ENCODE measurements at regions not wholly inside any gene's neighbourhood (a gene's known extent, or its start where the extent isn't known, plus 50 kb on each side); places are given as distances from the start of the nearest gene placed in this dataset.
"Not testable (repeated sequence)": the region's sequence is repeated elsewhere in the genome, so short reads cannot be mapped to it uniquely, and the experiment has no call there.

- intact Hi-C loops (cut with DNase I) = no loop called here
- ATAC-seq = no peak
These were observed 218.5 kb upstream of the ANKRD50 start for GRCh38 chr4:124931050-124931449.

GRCh38 chr4:124922748-124923147, 210.2 kb upstream of the ANKRD50 start:
- DNase-seq (ENCODE audit: missing footprints); intact Hi-C loops (cut with DNase I); ATAC-seq: not testable (repeated sequence)

More at GRCh38 chr4:124931050-124931449, 218.5 kb upstream of the ANKRD50 start:
- no peak for DNase-seq (ENCODE audit: missing footprints)

DNA sequence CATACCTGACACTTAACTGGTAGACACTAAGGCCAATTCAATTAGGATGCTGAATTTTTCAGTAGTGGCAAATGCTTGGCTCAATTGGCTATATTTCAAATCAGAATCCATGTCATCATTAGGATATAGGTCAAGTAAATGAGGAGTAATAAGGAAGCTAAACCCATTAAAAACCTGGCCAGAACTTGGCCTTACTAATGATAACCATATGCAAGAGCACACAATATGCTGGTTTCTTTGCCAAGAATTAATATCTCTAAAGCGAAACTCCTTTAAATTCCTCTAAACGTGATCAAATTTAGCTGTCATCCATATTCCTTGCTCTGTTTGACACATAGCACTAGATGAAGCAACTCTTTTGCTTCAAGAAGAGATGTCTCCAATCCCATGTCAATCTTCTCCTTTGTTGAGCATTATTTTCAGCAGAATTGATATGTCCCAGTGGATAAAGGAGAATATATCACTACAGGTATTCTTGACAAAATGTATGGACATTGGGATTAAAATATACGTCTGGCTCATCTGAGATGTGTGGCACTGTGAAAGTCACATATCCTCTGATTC, 206.1 kb upstream of the ANKRD50 start:
- no peak for DNase-seq (ENCODE audit: missing footprints)
- no peak for ATAC-seq
- intact Hi-C loops (cut with DNase I) = no loop called here

DNA sequence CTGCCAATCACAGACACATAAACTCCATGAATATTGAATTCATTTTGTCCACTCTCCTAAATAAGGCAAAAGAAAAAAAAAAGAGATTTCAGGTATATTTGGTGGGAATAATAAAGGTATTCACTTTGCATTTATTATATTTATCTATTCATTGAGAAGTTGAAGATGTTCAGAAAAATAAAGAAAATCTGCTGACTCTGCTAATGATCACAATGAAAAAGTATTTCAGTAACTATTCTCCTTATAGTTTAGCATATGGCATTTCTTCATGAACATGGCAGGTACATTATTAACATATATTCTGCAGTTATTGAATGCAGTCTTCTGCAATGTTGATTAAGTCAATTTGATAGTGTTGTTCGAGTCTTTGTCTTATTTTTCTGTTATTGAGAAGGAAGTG, 202.5 kb upstream of the ANKRD50 start:
- intact Hi-C loops (cut with DNase I) = no loop called here
- no peak for ATAC-seq

DNA sequence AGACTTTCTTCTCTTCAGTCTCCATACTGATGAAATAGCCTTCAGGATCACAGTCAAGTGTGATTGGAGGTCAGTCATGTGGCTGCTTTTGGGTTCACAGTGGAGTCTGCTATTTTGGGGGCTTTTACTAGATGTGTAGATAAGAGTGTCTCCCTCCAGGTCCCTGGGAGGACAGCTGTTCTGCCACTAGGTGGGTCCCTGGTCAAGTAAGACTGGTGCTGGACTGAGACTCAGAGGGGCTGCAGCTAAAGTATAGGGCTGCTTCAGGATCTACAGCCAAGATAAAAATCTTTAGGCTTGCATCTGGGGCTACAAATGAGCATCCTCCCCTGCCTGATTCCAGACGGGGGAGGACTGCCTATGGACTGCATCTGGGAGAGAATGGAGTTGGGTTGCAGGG, 200.7 kb upstream of the ANKRD50 start:
- intact Hi-C loops (cut with DNase I) = no loop called here
- DNase-seq (ENCODE audit: missing footprints) = no peak
- ATAC-seq = no peak

More for the DNA sequence above, 202.5 kb upstream of the ANKRD50 start:
- no peak for DNase-seq (ENCODE audit: missing footprints)

DNA sequence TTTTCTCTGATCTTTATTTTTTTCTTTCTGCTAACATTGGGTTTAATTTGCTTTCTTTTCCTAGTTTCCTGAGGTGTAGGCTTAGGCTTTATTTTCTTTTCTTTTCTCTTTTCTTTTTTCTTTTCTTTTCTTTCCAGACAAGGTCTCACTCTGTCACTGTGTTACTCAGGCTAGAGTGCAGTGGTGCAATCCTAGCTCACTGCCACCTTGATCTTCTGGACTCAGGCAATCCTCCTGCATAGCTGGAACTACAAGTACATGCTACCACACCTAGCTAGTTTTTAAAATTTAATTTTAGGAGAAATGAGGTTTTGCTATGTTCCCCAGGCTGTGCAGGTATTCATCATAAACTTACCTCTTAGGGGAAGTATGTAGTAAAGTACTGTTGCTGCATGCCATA, 197.8 kb upstream of the ANKRD50 start:
- ATAC-seq = no peak
- intact Hi-C loops (cut with DNase I) = no loop called here

DNA sequence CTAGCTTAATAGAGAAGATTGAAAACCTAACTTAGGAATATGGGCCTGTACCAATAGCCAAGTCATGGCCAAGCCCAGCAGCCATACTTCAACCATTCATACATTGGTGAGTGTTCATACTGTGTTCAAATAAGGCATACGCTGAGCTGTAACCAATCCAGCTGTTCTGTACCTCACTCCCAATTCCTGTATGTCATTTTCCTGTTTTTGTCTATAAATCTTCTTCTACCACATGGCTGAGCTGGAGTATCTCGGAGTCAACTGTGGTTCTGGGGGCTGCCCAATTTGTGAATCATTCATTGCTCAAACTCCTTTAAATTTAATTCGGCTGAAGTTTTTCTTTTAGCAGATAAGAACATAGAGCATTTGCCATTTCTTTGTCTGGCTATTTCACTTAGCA, 195.3 kb upstream of the ANKRD50 start:
- intact Hi-C loops (cut with DNase I) = no loop called here

More for the DNA sequence above, 197.8 kb upstream of the ANKRD50 start:
- no peak for DNase-seq (ENCODE audit: missing footprints)

GRCh38 chr4:124905441-124905840, 192.9 kb upstream of the ANKRD50 start:
- DNase-seq (ENCODE audit: missing footprints) (no peak), ATAC-seq (no peak)
- intact Hi-C loops (cut with DNase I) = no loop called here

More for the DNA sequence above, 195.3 kb upstream of the ANKRD50 start:
- ATAC-seq = no peak
- DNase-seq (ENCODE audit: missing footprints) = no peak

DNA sequence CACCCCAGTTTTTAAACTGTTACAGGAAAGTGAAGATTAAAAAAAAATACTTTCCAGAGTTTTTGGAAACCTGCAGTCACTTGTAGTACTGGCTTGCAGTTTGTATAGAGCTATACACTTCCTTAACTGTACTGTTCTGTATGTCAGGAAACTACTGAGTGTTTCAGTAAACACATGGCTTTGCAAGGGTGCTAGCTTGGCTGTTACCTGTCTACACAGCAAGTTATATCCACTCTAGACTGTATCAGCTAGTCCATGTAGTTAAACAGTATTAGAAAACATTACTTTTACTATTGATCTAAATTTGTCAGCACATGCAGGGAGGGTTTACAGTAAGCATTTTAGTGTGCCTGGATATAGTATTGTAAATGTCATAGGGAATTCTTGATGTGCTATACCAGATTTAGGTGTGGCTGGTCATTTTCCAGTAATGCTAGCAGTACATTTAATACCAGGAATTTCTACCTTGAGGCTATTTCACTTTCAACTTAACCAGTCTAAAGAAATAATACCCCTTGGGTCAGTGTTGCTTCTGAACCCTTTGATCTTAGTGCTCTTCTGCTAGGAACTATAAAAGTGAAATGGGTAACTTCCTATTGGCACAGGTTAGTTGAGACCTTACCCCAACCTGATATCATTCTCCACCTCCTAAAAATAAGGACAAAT, 192.3 kb upstream of the ANKRD50 start:
- no peak for DNase-seq (ENCODE audit: missing footprints)
- ATAC-seq = no peak
- intact Hi-C loops (cut with DNase I) = loop anchor here (5.0 kb wide), 1 partner anchor 32 kb away; no protein-coding TSS in a partner anchor

GRCh38 chr4:124903995-124904722, 191.6 kb upstream of the ANKRD50 start:
- DNase-seq (ENCODE audit: missing footprints) (no peak), ATAC-seq (peak; percentile 94)
- intact Hi-C loops (cut with DNase I) = loop anchor here (5.0 kb wide), 1 partner anchor 33 kb away; no protein-coding TSS in a partner anchor

- intact Hi-C loops (cut with DNase I) = loop anchor here (5.0 kb wide), 1 partner anchor 35 kb away; no protein-coding TSS in a partner anchor
- ATAC-seq (no peak), DNase-seq (ENCODE audit: missing footprints) (no peak)
These were observed 189.5 kb upstream of the ANKRD50 start for GRCh38 chr4:124902001-124902515.

DNA sequence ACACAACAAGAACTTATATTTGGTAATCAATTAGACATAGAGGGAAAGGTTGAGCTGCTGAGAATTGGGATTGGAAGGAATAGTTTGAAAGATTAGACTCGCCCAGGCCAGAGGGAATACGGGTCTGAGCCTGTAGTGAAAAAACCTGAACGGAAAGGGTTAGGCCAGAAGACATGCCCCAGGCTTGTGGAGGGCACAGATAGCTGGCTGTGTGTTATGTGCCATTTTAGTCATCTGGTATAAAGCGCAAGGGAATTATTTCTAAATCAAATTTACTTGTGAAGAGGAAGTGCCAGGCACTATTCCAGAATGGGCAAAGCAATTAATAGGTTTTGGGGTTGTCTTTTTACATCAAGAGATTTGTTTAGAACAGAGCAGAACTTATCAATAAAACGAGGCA, 187.5 kb upstream of the ANKRD50 start:
- no peak for ATAC-seq
- intact Hi-C loops (cut with DNase I) = loop anchor here (5.0 kb wide), 1 partner anchor 37 kb away; no protein-coding TSS in a partner anchor
- no peak for DNase-seq (ENCODE audit: missing footprints)

DNA sequence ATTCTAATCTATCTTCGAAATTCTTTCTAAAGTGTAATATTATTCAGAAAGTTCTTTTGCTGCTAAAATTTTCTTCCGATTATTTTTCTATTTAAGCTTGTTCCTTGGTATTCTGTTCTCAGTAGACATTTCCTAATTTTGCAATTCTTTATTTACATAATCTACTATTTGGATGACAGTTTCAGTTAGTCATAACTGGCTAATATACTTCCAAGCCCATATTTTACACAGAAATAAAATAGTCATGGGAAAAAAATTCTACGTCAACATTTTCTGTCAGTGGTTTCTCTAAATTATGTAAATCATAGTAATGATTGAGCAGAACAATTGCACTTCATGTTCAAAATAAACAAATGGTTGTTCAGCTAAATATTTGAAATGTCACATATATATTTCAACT, 178.0 kb upstream of the ANKRD50 start:
- intact Hi-C loops (cut with DNase I) = no loop called here
- DNase-seq (ENCODE audit: missing footprints) (no peak), ATAC-seq (no peak)

GRCh38 chr4:124887739-124888138, 175.2 kb upstream of the ANKRD50 start:
- no peak for DNase-seq (ENCODE audit: missing footprints)
- intact Hi-C loops (cut with DNase I) = no loop called here
- no peak for ATAC-seq

- DNase-seq (ENCODE audit: missing footprints) (no peak), ATAC-seq (no peak)
- intact Hi-C loops (cut with DNase I) = no loop called here
These were observed 171.8 kb upstream of the ANKRD50 start for GRCh38 chr4:124884316-124884715.

DNA sequence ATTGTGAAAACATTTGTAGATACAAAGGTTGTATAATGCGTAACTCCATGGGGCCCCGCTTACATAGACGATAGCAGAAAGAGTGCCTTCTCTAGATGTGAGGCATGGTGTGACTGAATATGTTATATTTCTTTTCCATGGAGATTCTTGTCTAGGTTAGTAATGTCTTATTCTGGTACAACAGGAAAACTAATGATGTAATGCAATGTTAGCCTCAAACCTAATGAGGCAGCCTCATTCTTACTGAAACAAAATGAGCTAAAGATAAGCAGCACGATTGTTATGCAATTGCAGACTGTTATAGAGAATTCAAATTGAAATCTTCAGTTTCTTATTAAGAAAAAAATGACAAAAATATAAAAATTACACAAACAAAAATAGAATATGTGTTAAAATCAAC, 171.1 kb upstream of the ANKRD50 start:
- no peak for ATAC-seq

DNA sequence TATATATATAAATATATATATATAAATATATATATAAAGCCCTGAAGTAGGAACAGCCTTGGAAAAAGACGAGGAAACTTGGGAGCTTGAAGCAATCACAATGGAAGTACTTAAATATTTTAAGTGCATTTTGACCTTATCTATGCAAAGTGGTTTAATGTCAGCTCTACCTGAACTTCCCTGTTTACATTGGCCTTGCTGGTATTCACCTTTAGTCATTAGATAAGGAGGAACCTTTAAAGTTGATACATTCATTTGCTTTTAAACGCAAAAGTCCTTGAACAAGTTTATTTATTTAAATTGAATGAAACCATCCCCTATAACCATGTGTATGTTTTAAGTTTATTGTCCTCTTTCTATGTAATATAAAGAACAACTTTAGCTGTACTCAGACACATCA, 166.7 kb upstream of the ANKRD50 start:
- intact Hi-C loops (cut with DNase I) = no loop called here
- ATAC-seq (no peak), DNase-seq (ENCODE audit: missing footprints) (no peak)

More for the DNA sequence above, 171.1 kb upstream of the ANKRD50 start:
- DNase-seq (ENCODE audit: missing footprints) = no peak
- intact Hi-C loops (cut with DNase I) = no loop called here

DNA sequence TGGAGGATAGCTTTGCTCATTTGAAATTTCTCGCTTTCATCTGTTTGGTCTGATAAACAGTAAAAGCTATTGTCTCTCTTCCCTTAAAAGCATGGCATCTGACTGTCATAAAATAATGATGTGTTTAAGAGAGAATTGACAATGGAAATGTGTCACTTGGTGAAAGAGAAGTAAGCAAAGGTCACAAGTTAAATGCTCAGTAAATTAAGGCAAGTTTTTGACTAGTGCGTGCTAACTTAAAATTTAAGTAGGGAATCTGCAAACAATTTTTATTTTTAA, 161.6 kb upstream of the ANKRD50 start:
- intact Hi-C loops (cut with DNase I) = no loop called here
- DNase-seq (ENCODE audit: missing footprints) (no peak), ATAC-seq (no peak)

DNA sequence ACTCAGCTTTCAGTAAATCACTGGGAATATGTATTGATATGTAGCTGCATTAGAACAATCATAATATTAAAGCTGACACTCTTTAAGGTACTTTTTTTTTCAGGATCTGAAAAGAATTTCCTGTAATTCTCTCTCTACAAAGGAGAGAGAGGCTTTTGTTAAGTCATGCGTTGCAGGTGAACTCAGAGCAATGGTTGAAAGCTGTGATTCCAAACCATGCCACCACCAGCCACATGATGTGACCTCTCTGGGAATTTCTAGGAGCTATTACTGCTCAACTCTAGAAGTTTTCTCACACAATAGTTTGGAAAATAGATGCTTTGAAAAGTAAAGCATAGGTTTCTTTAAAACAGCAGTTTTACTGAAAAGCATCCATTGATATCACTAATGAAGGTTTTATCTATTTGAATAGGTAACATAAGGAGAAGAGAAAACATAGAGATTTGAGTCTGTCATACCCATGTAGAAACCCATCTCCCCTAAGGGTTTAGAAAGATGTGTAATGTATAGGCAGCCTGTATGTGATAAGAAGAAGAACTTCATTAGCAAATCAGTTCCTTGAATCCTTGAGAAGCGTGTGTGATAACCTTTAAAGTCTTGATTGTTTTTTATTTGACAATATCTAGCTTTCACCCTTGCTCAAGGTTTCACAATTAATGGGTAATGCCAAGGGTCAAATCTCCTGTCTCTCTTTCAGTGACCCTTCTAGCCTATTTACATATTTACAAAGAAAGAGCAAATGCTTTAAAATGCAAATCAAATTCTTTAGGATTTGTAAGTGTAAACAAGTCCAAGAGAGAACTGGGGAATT, 161.0 kb upstream of the ANKRD50 start:
- ATAC-seq = no peak
- intact Hi-C loops (cut with DNase I) = no loop called here
- DNase-seq (ENCODE audit: missing footprints) = no peak
